Activated T-helper 1 cell treated with Interleukin-2 at 50 U/mL for 16 hours (primary cell): ENCODE measurements at regions not wholly inside any gene's neighbourhood (a gene's known extent, or its start where the extent isn't known, plus 50 kb on each side); places are given as distances from the start of the nearest gene placed in this dataset.

Source experiments
- DNase-seq: peaks from one replicate; pipeline ENCODE4 v3.0.0-alpha.2; 2020; ENCODE audit warnings: low read depth

GRCh38 chr5:2029206-2029605 lies 146.5 kb upstream of the IRX4 start:
- DNase-seq, result no peak

- no peak for DNase-seq
Measured at GRCh38 chr5:2027790-2028189, 145.1 kb upstream of the IRX4 start.

GRCh38 chr5:2024986-2025721 lies 142.4 kb upstream of the IRX4 start:
- DNase-seq, result no peak

GRCh38 chr5:2023196-2023595 lies 140.5 kb upstream of the IRX4 start:
- DNase-seq, result no peak

- no peak for DNase-seq
Measured at GRCh38 chr5:2022436-2022835, 139.7 kb upstream of the IRX4 start.

GRCh38 chr5:2021484-2022176 lies 138.9 kb upstream of the IRX4 start:
- DNase-seq, result no peak

- DNase-seq, result no peak
Measured at GRCh38 chr5:2020730-2021129, 138.0 kb upstream of the IRX4 start.

- DNase-seq, result no peak
Measured at GRCh38 chr5:2019716-2020115, 137.0 kb upstream of the IRX4 start.

- no peak for DNase-seq
Measured at GRCh38 chr5:2018390-2018724, 135.6 kb upstream of the IRX4 start.

- no peak for DNase-seq
Measured at GRCh38 chr5:2017540-2018389, 135.0 kb upstream of the IRX4 start.

- DNase-seq, result no peak
Measured at GRCh38 chr5:2015961-2016360, 133.2 kb upstream of the IRX4 start.

- DNase-seq, result no peak
Measured at GRCh38 chr5:2015124-2015848, 132.6 kb upstream of the IRX4 start.

- no peak for DNase-seq
Measured at GRCh38 chr5:2014058-2014610, 131.4 kb upstream of the IRX4 start.

- DNase-seq, result no peak
Measured at GRCh38 chr5:2013301-2014057, 130.8 kb upstream of the IRX4 start.

- no peak for DNase-seq
Measured at GRCh38 chr5:2012885-2013284, 130.2 kb upstream of the IRX4 start.

- DNase-seq, result no peak
Measured at GRCh38 chr5:2011481-2012411, 129.0 kb upstream of the IRX4 start.

GRCh38 chr5:2010940-2011339 lies 128.2 kb upstream of the IRX4 start:
- DNase-seq, result no peak

GRCh38 chr5:2009986-2010914 lies 127.5 kb upstream of the IRX4 start:
- no peak for DNase-seq
